Right atrium auricular region (tissue), 2 donors: ENCODE measurements at regions not wholly inside any gene's neighbourhood (a gene's known extent, or its start where the extent isn't known, plus 50 kb on each side); places are given as distances from the start of the nearest gene placed in this dataset.
"Not testable (repeated sequence)": the region's sequence is repeated elsewhere in the genome, so short reads cannot be mapped to it uniquely, and the experiment has no call there.

ENCODE experiments used
- DNase-seq: peaks from one replicate; pipeline ENCODE4 v3.0.0-alpha.2; 2019; ENCODE audit warnings: low spot score
- H3K27ac ChIP-seq, 2 donors: fragments of 200-600 bp; sonication (generic); 1 replicate in 1 of 2; 2 replicates in 1 of 2; pipeline ENCODE4 v1.5.1; 2016 to 2019
- H3K27me3 ChIP-seq, 2 donors: fragments of 200-600 bp; sonication (generic); one replicate each; pipeline versions ENCODE4 v1.5.1 to v1.6.0; 2017 to 2019
- H3K36me3 ChIP-seq: fragments of 200-600 bp; sonication (generic); one replicate; pipeline ENCODE4 v1.5.1; 2016
- H3K4me1 ChIP-seq, 2 donors: fragments of 200-600 bp; sonication (generic); one replicate each; pipeline versions ENCODE4 v1.5.1 to v1.6.0; 2017 to 2019
- H3K4me3 ChIP-seq, 2 donors: fragments of 200-600 bp; sonication (generic); 1 replicate in 1 of 2; 2 replicates in 1 of 2; pipeline ENCODE4 v1.5.1; 2017 to 2019; ENCODE audit warnings: mild to moderate bottlenecking in 1 of 2, moderate library complexity in 1 of 2
- H3K9me3 ChIP-seq, 2 donors: fragments of 200-600 bp; sonication (generic); one replicate each; pipeline ENCODE4 v1.5.1; 2019
- TF ChIP-seq, protein P1 (sequence below), 2 donors: fragments of 200-600 bp; sonication (generic); IDR thresholded peaks; one replicate each; pipeline ENCODE4 v1.5.1; 2019; ENCODE audit warnings: antibody characterized with exemption in 2 of 2

DNA sequence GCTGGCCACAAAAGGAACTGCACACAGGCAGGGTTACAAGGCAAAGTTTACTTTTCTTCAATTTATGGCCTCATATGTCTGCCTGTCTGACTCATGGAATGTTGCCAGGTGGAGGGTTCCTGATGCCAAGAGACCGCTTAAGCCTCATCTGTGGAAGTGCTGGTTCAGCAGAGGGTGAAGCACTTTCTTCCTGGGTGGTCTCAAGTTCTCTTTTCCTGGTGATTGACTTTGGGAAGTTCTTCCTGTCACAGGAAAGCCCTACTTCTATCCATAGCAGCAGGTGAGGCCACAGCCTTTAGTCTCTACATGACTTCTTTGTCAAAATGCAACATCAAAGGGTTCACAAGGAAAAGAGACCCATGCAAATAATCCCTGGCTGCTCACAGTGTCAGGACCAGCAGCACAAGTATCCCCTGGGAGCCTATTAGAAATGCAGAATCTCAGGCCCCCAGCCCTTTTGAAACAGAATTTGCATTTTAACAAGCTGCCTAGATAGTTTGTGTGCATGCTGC, 81.4 kb upstream of the IGFBP7 start:
- Histone ChIP-seq H3K36me3 (no peaks in the 10 kb centered on the region), H3K27me3 (no peaks in the 10 kb centered on the region), H3K4me1 (no peaks in the 10 kb centered on the region), H3K27ac (no peak overlapping the region), H3K4me3 (no peak overlapping the region), H3K9me3 (no peaks in the 10 kb centered on the region)
- no peak for DNase-seq
- TF ChIP-seq, protein P1, sequence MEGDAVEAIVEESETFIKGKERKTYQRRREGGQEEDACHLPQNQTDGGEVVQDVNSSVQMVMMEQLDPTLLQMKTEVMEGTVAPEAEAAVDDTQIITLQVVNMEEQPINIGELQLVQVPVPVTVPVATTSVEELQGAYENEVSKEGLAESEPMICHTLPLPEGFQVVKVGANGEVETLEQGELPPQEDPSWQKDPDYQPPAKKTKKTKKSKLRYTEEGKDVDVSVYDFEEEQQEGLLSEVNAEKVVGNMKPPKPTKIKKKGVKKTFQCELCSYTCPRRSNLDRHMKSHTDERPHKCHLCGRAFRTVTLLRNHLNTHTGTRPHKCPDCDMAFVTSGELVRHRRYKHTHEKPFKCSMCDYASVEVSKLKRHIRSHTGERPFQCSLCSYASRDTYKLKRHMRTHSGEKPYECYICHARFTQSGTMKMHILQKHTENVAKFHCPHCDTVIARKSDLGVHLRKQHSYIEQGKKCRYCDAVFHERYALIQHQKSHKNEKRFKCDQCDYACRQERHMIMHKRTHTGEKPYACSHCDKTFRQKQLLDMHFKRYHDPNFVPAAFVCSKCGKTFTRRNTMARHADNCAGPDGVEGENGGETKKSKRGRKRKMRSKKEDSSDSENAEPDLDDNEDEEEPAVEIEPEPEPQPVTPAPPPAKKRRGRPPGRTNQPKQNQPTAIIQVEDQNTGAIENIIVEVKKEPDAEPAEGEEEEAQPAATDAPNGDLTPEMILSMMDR (IDR thresholded peaks at IDR 0.05), result no peak

DNA sequence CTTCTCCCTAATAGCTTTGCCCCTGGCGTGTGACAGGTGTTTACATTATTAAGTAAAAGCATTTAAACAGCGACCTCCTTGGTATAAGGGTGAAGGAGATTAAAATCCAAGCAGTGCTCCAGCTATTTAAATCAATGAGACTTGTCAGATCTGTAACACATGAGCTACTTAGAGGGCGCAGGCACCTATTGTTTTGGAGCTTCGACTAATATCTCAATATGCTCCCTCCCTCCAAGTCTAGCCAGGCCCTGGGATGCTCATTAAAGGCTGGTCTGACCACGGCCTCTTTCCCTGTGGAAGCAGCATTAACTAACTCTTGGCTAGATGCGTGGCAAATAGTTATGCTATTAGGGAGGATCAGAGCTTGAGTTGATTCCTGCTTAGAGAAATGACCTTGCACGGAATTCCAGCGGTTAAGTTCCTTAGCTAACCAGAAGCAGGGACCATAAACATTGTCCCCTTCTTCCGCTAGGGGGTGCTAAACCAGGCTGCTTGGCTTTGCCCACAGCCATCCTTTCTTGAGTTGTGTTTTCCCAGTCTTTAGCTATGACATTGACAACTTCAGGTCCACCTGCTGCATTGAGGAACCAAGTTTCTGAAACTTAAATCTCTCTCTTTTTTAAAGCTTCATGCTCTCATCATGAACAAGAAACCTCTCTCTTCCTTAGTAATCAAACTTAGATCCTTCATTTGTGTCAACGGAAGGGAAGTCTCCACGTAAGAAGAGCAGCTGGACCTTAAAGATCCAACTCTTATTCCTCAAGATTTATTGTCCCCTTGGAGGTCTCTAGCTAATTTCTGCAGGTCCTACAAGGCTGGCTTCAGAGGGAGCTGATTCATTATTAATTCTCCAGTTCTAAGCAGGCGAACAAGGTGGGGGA, 80.7 kb upstream of the IGFBP7 start:
- no peaks in the 10 kb centered on the region for H3K9me3 ChIP-seq
- H3K36me3 ChIP-seq, result no peaks in the 10 kb centered on the region
- no peak overlapping the region for H3K27ac ChIP-seq
- no peaks in the 10 kb centered on the region for H3K27me3 ChIP-seq
- H3K4me3 ChIP-seq, result no peak overlapping the region
- TF ChIP-seq, protein P1 (IDR thresholded peaks at IDR 0.05), result peak; percentile 10 to 54
- DNase-seq, result no peak
- no peaks in the 10 kb centered on the region for H3K4me1 ChIP-seq

DNA sequence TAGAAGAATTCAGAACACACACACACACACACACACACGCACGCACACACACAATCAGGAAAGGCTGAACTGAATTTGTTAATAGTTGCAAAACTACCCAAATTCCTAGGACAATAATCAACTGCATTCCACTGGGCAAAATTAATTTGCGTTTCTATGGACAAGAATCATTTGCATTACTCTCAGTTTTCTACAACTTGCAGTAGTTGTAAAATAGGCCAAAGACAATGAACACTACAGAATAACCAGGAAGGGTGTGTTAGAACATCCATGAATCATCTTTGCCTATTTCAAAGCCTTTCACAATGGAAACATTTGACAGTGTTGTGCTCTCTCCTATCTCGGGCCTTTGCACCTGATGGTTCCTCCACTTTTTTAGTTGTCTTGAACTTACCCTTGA, 77.1 kb upstream of the IGFBP7 start:
- H3K4me3 ChIP-seq, result no peak overlapping the region
- H3K27ac ChIP-seq, result no peak overlapping the region
- TF ChIP-seq, protein P1 (IDR thresholded peaks at IDR 0.05), result no peak
- H3K27me3 ChIP-seq, result no peaks in the 10 kb centered on the region
- no peak for DNase-seq
- no peaks in the 10 kb centered on the region for H3K4me1 ChIP-seq
- no peaks in the 10 kb centered on the region for H3K36me3 ChIP-seq
- no peaks in the 10 kb centered on the region for H3K9me3 ChIP-seq

DNA sequence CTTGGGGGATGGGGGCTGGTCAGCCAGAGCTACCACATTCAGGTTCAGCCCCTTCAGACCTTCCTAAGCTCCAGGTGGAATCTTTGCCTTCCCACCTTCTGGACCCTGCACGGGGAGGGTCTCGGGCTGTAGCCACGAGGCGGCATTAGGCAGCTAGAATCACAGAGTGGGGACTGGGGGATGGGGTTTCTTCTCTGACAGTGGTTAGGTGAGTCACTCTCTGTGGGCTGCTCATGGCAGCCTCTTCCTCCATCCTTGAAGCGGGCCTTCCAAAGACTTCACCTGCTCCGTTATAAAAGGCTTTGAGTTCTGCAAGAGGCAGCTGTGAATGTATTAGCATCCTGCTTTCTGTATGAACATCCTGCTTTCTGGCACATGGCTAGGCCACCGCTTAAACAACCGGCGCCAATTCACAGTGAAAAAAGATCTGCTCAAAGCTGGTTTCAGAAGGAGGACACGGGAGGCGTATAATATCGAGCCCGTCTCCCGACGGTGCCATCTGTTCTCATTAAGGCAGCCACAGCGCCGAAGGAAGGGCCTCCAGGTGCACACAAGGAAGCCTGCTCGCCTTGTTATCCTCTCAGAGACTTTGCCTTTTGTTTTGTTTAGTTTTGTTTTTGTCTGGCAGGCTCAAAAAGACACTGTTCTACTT, 74.3 kb upstream of the IGFBP7 start:
- H3K4me3 ChIP-seq, result no peak overlapping the region
- TF ChIP-seq, protein P1 (IDR thresholded peaks at IDR 0.05), result no peak
- H3K27me3 ChIP-seq, result no peaks in the 10 kb centered on the region
- no peaks in the 10 kb centered on the region for H3K36me3 ChIP-seq
- H3K9me3 ChIP-seq, result no peaks in the 10 kb centered on the region
- H3K4me1 ChIP-seq, result no peaks in the 10 kb centered on the region
- H3K27ac ChIP-seq, result no peak overlapping the region
- DNase-seq, result no peak

DNA sequence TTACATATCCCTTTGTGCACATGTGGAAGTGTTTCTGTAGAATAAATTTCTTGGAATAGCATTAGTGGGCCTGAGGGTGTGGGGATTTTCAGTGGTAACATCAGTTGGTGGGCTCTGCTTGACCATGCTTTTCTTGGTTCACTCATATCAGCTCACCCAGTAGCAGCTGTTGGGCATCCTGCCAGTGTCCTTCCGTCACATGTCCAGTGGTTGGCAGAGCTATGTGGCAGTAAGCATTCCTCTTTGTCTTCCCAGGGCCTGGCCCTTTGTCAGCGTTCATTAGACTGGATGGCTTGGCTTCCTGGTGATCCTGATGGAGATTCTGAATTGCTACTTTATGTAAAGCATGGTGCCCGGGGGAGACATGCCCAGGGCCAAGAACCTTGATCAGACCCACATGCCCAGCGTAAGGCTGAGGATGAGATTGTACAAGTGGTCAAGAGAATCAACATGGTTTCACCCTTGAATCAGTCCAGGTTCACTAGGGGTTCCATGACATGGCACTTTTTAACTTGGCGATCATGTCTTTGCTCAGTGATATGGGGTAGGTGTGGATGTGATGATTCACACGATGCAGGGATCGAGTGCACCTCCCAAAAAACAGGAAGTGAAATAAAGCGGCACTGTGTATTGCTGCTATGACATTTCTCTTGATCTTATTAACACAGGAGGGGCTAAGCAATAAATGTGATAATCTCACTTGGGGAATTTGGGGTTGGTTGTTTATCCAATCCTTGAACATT, 72.1 kb upstream of the IGFBP7 start:
- no peaks in the 10 kb centered on the region for H3K36me3 ChIP-seq
- no peaks in the 10 kb centered on the region for H3K4me1 ChIP-seq
- no peaks in the 10 kb centered on the region for H3K27me3 ChIP-seq
- no peaks in the 10 kb centered on the region for H3K9me3 ChIP-seq
- TF ChIP-seq, protein P1 (IDR thresholded peaks at IDR 0.05), result no peak
- peak; percentile 67 for DNase-seq
- no peak overlapping the region for H3K27ac ChIP-seq
- H3K4me3 ChIP-seq, result no peak overlapping the region

DNA sequence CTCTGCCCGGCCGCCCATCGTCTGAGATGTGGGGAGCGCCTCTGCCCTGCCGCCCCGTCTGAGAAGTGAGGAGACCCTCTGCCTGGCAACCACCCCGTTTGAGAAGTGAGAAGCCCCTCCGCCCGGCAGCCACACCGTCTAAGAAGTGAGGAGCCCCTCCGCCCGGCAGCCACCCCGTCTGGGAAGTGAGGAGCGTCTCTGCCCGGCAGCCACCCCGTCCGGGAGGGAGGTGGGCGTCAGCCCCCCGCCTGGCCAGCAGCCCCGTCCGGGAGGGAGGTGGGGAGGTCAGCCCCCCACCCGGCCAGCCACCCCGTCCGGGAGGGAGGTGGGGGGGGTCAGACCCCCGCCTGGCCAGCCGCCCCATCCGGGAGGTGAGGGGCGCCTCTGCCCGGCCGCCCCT, 63.0 kb upstream of the IGFBP7 start:
- not testable (repeated sequence) for H3K4me1 ChIP-seq, H3K4me3 ChIP-seq, H3K27ac ChIP-seq, H3K9me3 ChIP-seq, H3K27me3 ChIP-seq, H3K36me3 ChIP-seq, DNase-seq
